OCI-LY1 (cell line): ENCODE measurements at regions not wholly inside any gene's neighbourhood (a gene's known extent, or its start where the extent isn't known, plus 50 kb on each side); places are given as distances from the start of the nearest gene placed in this dataset.

Experiments used
- H2AFZ ChIP-seq: fragments of 200-600 bp; sonication (generic), shearing (Covaris generic); 2 replicates; pipeline ENCODE4 v1.6.0; 2014; ENCODE audit warnings: antibody characterized with exemption, mild to moderate bottlenecking, low read length
- H3F3A ChIP-seq: fragments of 200-600 bp; sonication (generic), shearing (Covaris generic); 2 replicates; pipeline ENCODE4 v1.6.0; 2014; ENCODE audit warnings: mild to moderate bottlenecking, antibody characterized with exemption, low read length, moderate library complexity; ENCODE audit not compliant: insufficient read depth
- H3K27ac ChIP-seq: fragments of 200-600 bp; sonication (generic); 2 replicates; pipeline ENCODE4 v1.5.1; 2014; ENCODE audit warnings: low read length, mixed run types, mild to moderate bottlenecking, low read depth; ENCODE audit not compliant: poor library complexity, severe bottlenecking
- H3K27me3 ChIP-seq: fragments of 200-600 bp; sonication (generic); 2 replicates; pipeline ENCODE4 v1.6.0; 2014; ENCODE audit warnings: antibody characterized with exemption, mild to moderate bottlenecking, low read length, moderate library complexity; ENCODE audit not compliant: insufficient read depth
- H3K36me3 ChIP-seq: fragments of 200-600 bp; sonication (generic); 2 replicates; pipeline ENCODE4 v1.6.1; 2014; ENCODE audit warnings: mild to moderate bottlenecking, antibody characterized with exemption, low read length, moderate library complexity, mixed read lengths; ENCODE audit not compliant: insufficient read depth
- H3K4me1 ChIP-seq: fragments of 200-600 bp; sonication (generic); 2 replicates; pipeline ENCODE4 v1.5.1; 2014; ENCODE audit warnings: mild to moderate bottlenecking, low read length, moderate library complexity; ENCODE audit not compliant: insufficient read depth, severe bottlenecking
- H3K4me2 ChIP-seq: fragments of 200-600 bp; sonication (generic), shearing (Covaris generic); 2 replicates; pipeline ENCODE4 v1.6.1; 2014; ENCODE audit warnings: low read length
- H3K4me3 ChIP-seq: fragments of 200-600 bp; sonication (generic); 2 replicates; pipeline ENCODE4 v1.5.1; 2014; ENCODE audit warnings: low read length, low read depth, mild to moderate bottlenecking, mixed read lengths; ENCODE audit not compliant: poor library complexity, severe bottlenecking
- H3K79me2 ChIP-seq: fragments of 200-600 bp; shearing (Covaris generic); 2 replicates; pipeline ENCODE4 v1.6.1; 2016; ENCODE audit warnings: mixed run types, low read length, mixed read lengths; ENCODE audit not compliant: insufficient read depth
- H3K9ac ChIP-seq: fragments of 200-600 bp; sonication (generic), shearing (Covaris generic); 2 replicates; pipeline ENCODE4 v1.6.1; 2014; ENCODE audit warnings: mild to moderate bottlenecking, low read length, mixed read lengths
- H3K9me2 ChIP-seq: fragments of 200-600 bp; sonication (generic), shearing (Covaris generic); 2 replicates; pipeline ENCODE4 v1.6.1; 2014; ENCODE audit warnings: low read depth, mild to moderate bottlenecking, low read length, mixed read lengths
- H3K9me3 ChIP-seq: fragments of 200-600 bp; shearing (Covaris generic); 2 replicates; pipeline ENCODE4 v1.6.1; 2014; ENCODE audit warnings: low read length, mixed read lengths
- H4K20me1 ChIP-seq: fragments of 200-600 bp; sonication (generic), shearing (Covaris generic); 2 replicates; pipeline ENCODE4 v1.6.0; 2016; ENCODE audit warnings: mild to moderate bottlenecking, low read length; ENCODE audit not compliant: insufficient read depth
- CTCF ChIP-seq: fragments of 200-600 bp; sonication (generic), shearing (Covaris generic); IDR thresholded peaks from 2 replicates; pipeline ENCODE4 v1.5.1; 2017; ENCODE audit warnings: mild to moderate bottlenecking, antibody characterized with exemption, low read length, moderate library complexity, mixed read lengths
- EZH2 ChIP-seq: fragments of 200-600 bp; sonication (generic), shearing (Covaris generic); IDR thresholded peaks from 2 replicates; pipeline ENCODE4 v1.8.0; 2017; ENCODE audit warnings: borderline replicate concordance, mixed run types, mild to moderate bottlenecking, antibody characterized with exemption, low read length, moderate library complexity, mixed read lengths

- Histone ChIP-seq H3K4me1 (no peaks in the 10 kb centered on the region), H3K27ac (no peak overlapping the region), H3K9me2 (no peaks in the 10 kb centered on the region), H3K9ac (no peak overlapping the region), H2AFZ (no peak overlapping the region), H3K9me3 (no peaks in the 10 kb centered on the region), H3K4me2 (no peak overlapping the region), H3K36me3 (no peaks in the 10 kb centered on the region), H3K79me2 (no peaks in the 10 kb centered on the region), H3K4me3 (no peak overlapping the region), H4K20me1 (no peaks in the 10 kb centered on the region), H3F3A (no peaks in the 10 kb centered on the region), H3K27me3 (no peaks in the 10 kb centered on the region)
- no peak for TF ChIP-seq EZH2
- no peak for TF ChIP-seq CTCF
These were observed 89.8 kb upstream of the CES5A start for GRCh38 chr16:55964923-55965475.

GRCh38 chr16:55955845-55956244 is 80.7 kb upstream of the CES5A start:
- no peak overlapping the region for H3K4me2 ChIP-seq
- no peaks in the 10 kb centered on the region for H3K4me1 ChIP-seq
- no peak overlapping the region for H3K27ac ChIP-seq
- H2AFZ ChIP-seq = no peak overlapping the region
- no peaks in the 10 kb centered on the region for H4K20me1 ChIP-seq
- H3K4me3 ChIP-seq = no peak overlapping the region
- TF ChIP-seq EZH2 (no peak), CTCF (no peak)
- no peak overlapping the region for H3K9ac ChIP-seq
- H3K9me2 ChIP-seq = no peaks in the 10 kb centered on the region
- H3K27me3 ChIP-seq = no peaks in the 10 kb centered on the region
- no peaks in the 10 kb centered on the region for H3K79me2 ChIP-seq
- H3F3A ChIP-seq = no peaks in the 10 kb centered on the region
- H3K9me3 ChIP-seq = no peaks in the 10 kb centered on the region
- no peaks in the 10 kb centered on the region for H3K36me3 ChIP-seq

GRCh38 chr16:55955424-55955823 is 80.3 kb upstream of the CES5A start:
- Histone ChIP-seq H4K20me1 (no peaks in the 10 kb centered on the region), H3F3A (no peaks in the 10 kb centered on the region), H3K27ac (no peak overlapping the region), H2AFZ (no peak overlapping the region), H3K4me1 (no peaks in the 10 kb centered on the region), H3K9me3 (no peaks in the 10 kb centered on the region), H3K36me3 (no peaks in the 10 kb centered on the region), H3K9me2 (no peaks in the 10 kb centered on the region), H3K9ac (no peak overlapping the region), H3K4me3 (no peak overlapping the region), H3K27me3 (no peaks in the 10 kb centered on the region), H3K79me2 (no peaks in the 10 kb centered on the region), H3K4me2 (no peak overlapping the region)
- TF ChIP-seq EZH2 (no peak), CTCF (no peak)
